ENCODE measurements at regions not wholly inside any gene's neighbourhood (a gene's known extent, or its start where the extent isn't known, plus 50 kb on each side); places are given as distances from the start of the nearest gene placed in this dataset.
"Not testable (repeated sequence)": the region's sequence is repeated elsewhere in the genome, so short reads cannot be mapped to it uniquely, and the experiment has no call there.

DNA sequence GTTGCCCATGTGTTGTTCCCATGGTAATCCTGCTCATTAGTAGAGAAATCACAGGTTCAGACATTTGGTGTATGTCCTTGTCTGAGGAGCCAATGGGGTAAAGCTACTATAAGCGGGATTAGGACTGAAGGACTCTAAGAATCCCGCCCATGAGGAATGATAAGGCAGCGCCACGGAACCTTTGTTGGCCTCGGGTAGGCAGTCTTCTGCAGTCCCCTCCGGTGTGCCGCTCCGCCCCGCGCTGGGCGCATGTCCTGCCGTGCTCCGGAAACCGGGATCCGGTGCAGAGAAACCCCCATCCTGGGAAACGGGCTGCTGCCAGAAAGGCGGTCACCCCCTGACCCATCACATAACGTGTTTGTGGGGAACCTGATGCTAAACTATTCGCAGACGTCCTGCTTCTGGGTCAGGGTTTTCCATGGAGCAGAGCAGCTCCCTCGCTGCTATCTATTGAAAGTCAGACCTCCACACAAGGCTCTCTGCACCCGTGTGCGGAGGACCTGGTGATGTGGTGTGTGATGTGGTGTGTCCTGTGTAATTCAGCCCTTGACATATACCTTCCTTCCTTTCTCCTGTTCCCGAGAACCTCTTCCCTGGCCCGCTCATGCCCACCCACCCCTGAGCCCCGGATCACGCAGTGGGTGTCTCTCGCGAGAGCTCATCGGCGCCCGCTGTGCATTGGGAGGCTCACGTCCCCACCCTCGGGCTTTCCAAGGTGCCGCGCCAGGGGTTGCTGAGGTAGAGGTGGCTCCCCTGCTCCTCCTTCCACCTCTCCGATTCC is 220.8 kb upstream of the HSFY1 start:
- ATAC-seq; H3K27ac ChIP-seq (ENCODE audit: low read depth, low read length); DNase-seq (ENCODE audit: low read depth, low spot score); H2AFZ ChIP-seq (ENCODE audit: low read depth, low read length, poor library complexity, severe bottlenecking); H3K9me3 ChIP-seq (ENCODE audit: control insufficient read depth in 1 of 2, insufficient read depth in 1 of 2, low read depth in 1 of 2, low read length in 2 of 2); H3K27me3 ChIP-seq (ENCODE audit: insufficient read depth, low read length); H3K79me2 ChIP-seq (ENCODE audit: insufficient read depth, low read length); H3K4me2 ChIP-seq (ENCODE audit: low read length); RAD21 ChIA-PET (ENCODE audit: low non-redundant PET in 1 of 2, low total read pairs in 2 of 2, uncharacterized antibody in 2 of 2, unreplicated experiment in 2 of 2); POLR2A ChIA-PET; H3K4me3 ChIP-seq (replicated peaks in 1 of 2; ENCODE audit: low read depth in 1 of 2, low read length in 2 of 2); H3K4me1 ChIP-seq (ENCODE audit: control insufficient read depth in 1 of 2, insufficient read depth in 2 of 2, low read length in 2 of 2); H3K9me2 ChIP-seq (ENCODE audit: insufficient read depth); intact Hi-C loops (cut with micrococcal nuclease); H3K36me3 ChIP-seq (ENCODE audit: control insufficient read depth in 1 of 2, insufficient read depth in 2 of 2, low read length in 2 of 2); H3K9ac ChIP-seq (ENCODE audit: low read length); CTCF ChIA-PET; H4K20me1 ChIP-seq (ENCODE audit: insufficient read depth); BruUV-seq (replicated peaks): not testable (repeated sequence)

DNA sequence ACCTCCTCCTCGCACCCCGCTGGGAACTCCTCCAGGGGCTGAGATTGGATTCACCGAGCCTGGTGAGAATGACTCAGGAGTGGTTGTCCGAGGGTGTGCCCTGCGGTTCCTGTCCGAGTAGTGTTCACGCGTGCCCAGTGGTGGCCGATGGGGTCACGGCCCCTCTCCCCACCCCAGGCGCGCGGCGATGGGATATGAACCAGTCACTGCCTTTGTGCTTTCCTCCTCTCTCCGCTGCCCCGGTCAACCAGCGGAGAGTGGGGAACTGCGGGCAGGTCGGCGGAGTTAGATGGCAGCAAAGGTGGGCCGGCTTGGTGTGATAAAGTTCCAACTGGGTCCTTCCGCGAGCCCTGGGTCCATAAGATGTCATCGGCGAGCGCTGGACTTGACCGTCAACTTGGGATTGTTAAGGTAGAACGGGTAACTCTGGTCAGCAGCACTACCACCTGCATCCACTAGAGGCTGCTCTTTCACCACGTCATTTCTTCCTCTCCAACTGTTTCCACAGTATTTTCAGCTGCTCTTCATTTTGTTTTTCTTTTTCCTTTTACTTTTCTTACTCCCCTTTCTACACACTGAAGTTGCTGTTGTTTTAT is 220.1 kb upstream of the HSFY1 start:
- H2AFZ ChIP-seq (ENCODE audit: low read depth, low read length, poor library complexity, severe bottlenecking); H3K27me3 ChIP-seq (ENCODE audit: insufficient read depth, low read length); CTCF ChIA-PET; H3K27ac ChIP-seq (ENCODE audit: low read depth, low read length); H3K36me3 ChIP-seq (ENCODE audit: control insufficient read depth in 1 of 2, insufficient read depth in 2 of 2, low read length in 2 of 2); H3K9me2 ChIP-seq (ENCODE audit: insufficient read depth); H3K9ac ChIP-seq (ENCODE audit: low read length); H3K4me3 ChIP-seq (replicated peaks in 1 of 2; ENCODE audit: low read depth in 1 of 2, low read length in 2 of 2); H3K9me3 ChIP-seq (ENCODE audit: control insufficient read depth in 1 of 2, insufficient read depth in 1 of 2, low read depth in 1 of 2, low read length in 2 of 2); ATAC-seq; DNase-seq (ENCODE audit: low read depth, low spot score); H3K4me1 ChIP-seq (ENCODE audit: control insufficient read depth in 1 of 2, insufficient read depth in 2 of 2, low read length in 2 of 2); H3K4me2 ChIP-seq (ENCODE audit: low read length); RAD21 ChIA-PET (ENCODE audit: low non-redundant PET in 1 of 2, low total read pairs in 2 of 2, uncharacterized antibody in 2 of 2, unreplicated experiment in 2 of 2); intact Hi-C loops (cut with micrococcal nuclease); H4K20me1 ChIP-seq (ENCODE audit: insufficient read depth); BruUV-seq (replicated peaks); POLR2A ChIA-PET; H3K79me2 ChIP-seq (ENCODE audit: insufficient read depth, low read length): not testable (repeated sequence)

- RAD21 ChIA-PET (ENCODE audit: low non-redundant PET in 1 of 2, low total read pairs in 2 of 2, uncharacterized antibody in 2 of 2, unreplicated experiment in 2 of 2); H3K27ac ChIP-seq (ENCODE audit: low read depth, low read length); H3K4me2 ChIP-seq (ENCODE audit: low read length); H3K9ac ChIP-seq (ENCODE audit: low read length); ATAC-seq; H4K20me1 ChIP-seq (ENCODE audit: insufficient read depth); intact Hi-C loops (cut with micrococcal nuclease); H3K9me2 ChIP-seq (ENCODE audit: insufficient read depth); H3K9me3 ChIP-seq (ENCODE audit: control insufficient read depth in 1 of 2, insufficient read depth in 1 of 2, low read depth in 1 of 2, low read length in 2 of 2); BruUV-seq (replicated peaks); H3K36me3 ChIP-seq (ENCODE audit: control insufficient read depth in 1 of 2, insufficient read depth in 2 of 2, low read length in 2 of 2); H3K4me3 ChIP-seq (replicated peaks in 1 of 2; ENCODE audit: low read depth in 1 of 2, low read length in 2 of 2); H3K79me2 ChIP-seq (ENCODE audit: insufficient read depth, low read length); H3K4me1 ChIP-seq (ENCODE audit: control insufficient read depth in 1 of 2, insufficient read depth in 2 of 2, low read length in 2 of 2); POLR2A ChIA-PET; CTCF ChIA-PET; H2AFZ ChIP-seq (ENCODE audit: low read depth, low read length, poor library complexity, severe bottlenecking); H3K27me3 ChIP-seq (ENCODE audit: insufficient read depth, low read length); DNase-seq (ENCODE audit: low read depth, low spot score): not testable (repeated sequence)
These were observed 204.0 kb upstream of the HSFY1 start for GRCh38 chrY:18342496-18342895.

Data from HCT116 (cell line).